WTC11 (cell line): ENCODE measurements at regions not wholly inside any gene's neighbourhood (a gene's known extent, or its start where the extent isn't known, plus 50 kb on each side); places are given as distances from the start of the nearest gene placed in this dataset.

Experiments
- ATAC-seq: fragments of 200-7000 bp; cut with Tn5 transposase; 2 replicates; pipeline ENCODE4 v1.10.0; 2021; ENCODE audit warnings: mild to moderate bottlenecking, moderate library complexity
- CTCF ChIA-PET: fragments of 300-600 bp; sonication (Branson Sonifier 250); formaldehyde crosslinking; loops from one replicate; lab custom pipeline; 2021; ENCODE audit warnings: antibody characterized with exemption; lab: Charles Lee
- POLR2A ChIA-PET: fragments of 350-600 bp; sonication (Branson Sonifier 250); formaldehyde crosslinking; loops from one replicate; lab custom pipeline; 2021; ENCODE audit warnings: antibody characterized with exemption; lab: Charles Lee
- DNase-seq: peaks from one replicate; pipeline ENCODE4 v3.0.0; 2021; ENCODE audit warnings: low spot score
- H3K27ac Mint-ChIP-seq: 2 replicates; pipeline ENCODE4 v1.8.0; 2021; ENCODE audit warnings: mixed read lengths
- H3K27me3 Mint-ChIP-seq: 2 replicates; pipeline ENCODE4 v1.8.0; 2021; ENCODE audit warnings: low read depth, mild to moderate bottlenecking, moderate library complexity, mixed read lengths
- H3K36me3 Mint-ChIP-seq: 2 replicates; pipeline ENCODE4 v1.8.0; 2021; ENCODE audit warnings: mixed read lengths
- H3K4me1 Mint-ChIP-seq: 2 replicates; pipeline ENCODE4 v1.8.0; 2022; ENCODE audit warnings: mixed read lengths
- H3K4me3 Mint-ChIP-seq: 2 replicates; pipeline ENCODE4 v1.8.0; 2021; ENCODE audit warnings: mild to moderate bottlenecking, moderate library complexity, mixed read lengths
- H3K9me3 Mint-ChIP-seq: 2 replicates; pipeline ENCODE4 v1.8.0; 2021; ENCODE audit warnings: mixed read lengths
- CDX4 ChIP-seq: fragments of 250-450 bp; sonication (Bioruptor Pico); IDR thresholded peaks from 2 replicates; pipeline ENCODE4 v1.9.0; 2021; ENCODE audit warnings: moderate library complexity, mild to moderate bottlenecking, inconsistent platforms, borderline replicate concordance
- CREM ChIP-seq: sonication (generic); formaldehyde crosslinking; IDR thresholded peaks from 2 replicates; pipeline ENCODE4 v1.8.1; 2022; ENCODE audit warnings: mild to moderate bottlenecking, missing genetic modification reagents, moderate library complexity
- E2F1 ChIP-seq: sonication (generic); formaldehyde crosslinking; IDR thresholded peaks from 2 replicates; pipeline ENCODE4 v1.8.0; 2022; ENCODE audit warnings: mild to moderate bottlenecking, missing genetic modification reagents
- EMX1 ChIP-seq: fragments of 250-450 bp; sonication (Bioruptor Pico); IDR thresholded peaks from 2 replicates; pipeline ENCODE4 v1.8.0; 2021; ENCODE audit warnings: mild to moderate bottlenecking
- GRHL2 ChIP-seq: fragments of 250-450 bp; sonication (Bioruptor Pico); IDR thresholded peaks from 2 replicates; pipeline ENCODE4 v1.8.0; 2022; ENCODE audit warnings: mild to moderate bottlenecking, moderate library complexity; ENCODE audit not compliant: insufficient replicate concordance, severe bottlenecking
- IRF2 ChIP-seq: sonication (generic); formaldehyde crosslinking; IDR thresholded peaks from 2 replicates; pipeline ENCODE4 v1.8.0; 2022; ENCODE audit warnings: low read depth, missing genetic modification reagents, borderline replicate concordance
- JAZF1 ChIP-seq: fragments of 250-450 bp; sonication (Bioruptor Pico); IDR thresholded peaks from 2 replicates; pipeline ENCODE4 v1.9.0; 2021; ENCODE audit warnings: moderate library complexity, mild to moderate bottlenecking, inconsistent platforms
- KAT7 ChIP-seq: sonication (generic); formaldehyde crosslinking; IDR thresholded peaks from 2 replicates; pipeline ENCODE4 v1.8.1; 2023; ENCODE audit warnings: missing genetic modification reagents, mild to moderate bottlenecking, borderline replicate concordance
- MLX ChIP-seq: sonication (generic); formaldehyde crosslinking; IDR thresholded peaks from 2 replicates; pipeline ENCODE4 v1.8.1; 2023; ENCODE audit warnings: mild to moderate bottlenecking, missing genetic modification reagents, moderate library complexity
- MYBL2 ChIP-seq: sonication (generic); formaldehyde crosslinking; IDR thresholded peaks from 2 replicates; pipeline ENCODE4 v1.8.1; 2023; ENCODE audit warnings: mild to moderate bottlenecking, moderate library complexity, missing genetic modification reagents
- NFATC4 ChIP-seq: fragments of 250-450 bp; sonication (Bioruptor Pico); IDR thresholded peaks from 2 replicates; pipeline ENCODE4 v1.9.0; 2021; ENCODE audit warnings: mild to moderate bottlenecking
- NR3C1 ChIP-seq: sonication (generic); formaldehyde crosslinking; conservative IDR thresholded peaks from 2 replicates; pipeline ENCODE4 v1.8.1; 2023; ENCODE audit warnings: low read depth, mild to moderate bottlenecking, missing genetic modification reagents
- OVOL2 ChIP-seq: fragments of 250-450 bp; sonication (Bioruptor Pico); IDR thresholded peaks from 2 replicates; pipeline ENCODE4 v1.9.0; 2021; ENCODE audit warnings: mild to moderate bottlenecking, borderline replicate concordance
- RORB ChIP-seq: fragments of 250-450 bp; sonication (Bioruptor Pico); IDR thresholded peaks from 2 replicates; pipeline ENCODE4 v1.9.0; 2021; ENCODE audit warnings: mild to moderate bottlenecking
- SMAD3 ChIP-seq: sonication (generic); formaldehyde crosslinking; IDR thresholded peaks from 2 replicates; pipeline ENCODE4 v1.8.0; 2022; ENCODE audit warnings: missing genetic modification reagents, mild to moderate bottlenecking, borderline replicate concordance
- SOX15 ChIP-seq: fragments of 250-450 bp; sonication (Bioruptor Pico); IDR thresholded peaks from 2 replicates; pipeline ENCODE4 v1.9.0; 2021; ENCODE audit warnings: mild to moderate bottlenecking
- TEAD1 ChIP-seq: sonication (generic); formaldehyde crosslinking; IDR thresholded peaks from 2 replicates; pipeline ENCODE4 v1.8.0; 2022; ENCODE audit warnings: mild to moderate bottlenecking, missing genetic modification reagents
- ZNF121 ChIP-seq: sonication (generic); formaldehyde crosslinking; IDR thresholded peaks from 2 replicates; pipeline ENCODE4 v1.8.0; 2023; ENCODE audit warnings: missing genetic modification reagents
- ZNF138 ChIP-seq: sonication (generic); formaldehyde crosslinking; conservative IDR thresholded peaks from 2 replicates; pipeline ENCODE4 v1.8.1; 2022; ENCODE audit warnings: mild to moderate bottlenecking, moderate library complexity, missing genetic modification reagents
- ZNF281 ChIP-seq: sonication (generic); formaldehyde crosslinking; IDR thresholded peaks from 2 replicates; pipeline ENCODE4 v1.8.0; 2023; ENCODE audit warnings: mild to moderate bottlenecking, missing genetic modification reagents
- ZNF671 ChIP-seq: fragments of 250-450 bp; sonication (Bioruptor Pico); IDR thresholded peaks from 2 replicates; pipeline ENCODE4 v1.8.0; 2021; ENCODE audit warnings: mild to moderate bottlenecking

- ChIA-PET CTCF (interaction anchor here (0.9 to 3.8 kb wide), 11 partner anchors 9 to 291 kb away, joined by 3 to 52 read pairs (median 15); no protein-coding TSS in a partner anchor), POLR2A (no interaction called here)
- TF ChIP-seq EMX1 (CRISPR knock-in tag) (no peak), MYBL2 (CRISPR knock-in tag) (no peak), JAZF1 (no peak), RORB (CRISPR knock-in tag) (no peak), MLX (no peak), ZNF121 (CRISPR knock-in tag) (no peak), KAT7 (no peak), NR3C1 (CRISPR knock-in tag) (no peak), E2F1 (no peak), ZNF671 (no peak), SOX15 (no peak), CDX4 (CRISPR knock-in tag) (no peak), NFATC4 (CRISPR knock-in tag) (no peak), CREM (CRISPR knock-in tag) (no peak)
- H3K9me3 Mint-ChIP-seq: no peaks in the 10 kb centered on the region
- H3K27ac Mint-ChIP-seq: no peak overlapping the region; the same call in 1 of the 2 replicates
- no peaks in the 10 kb centered on the region for H3K36me3 Mint-ChIP-seq
- peaks cover 16% of the 10 kb centered on the region for H3K4me1 Mint-ChIP-seq
- H3K27me3 Mint-ChIP-seq: no peaks in the 10 kb centered on the region
- H3K4me3 Mint-ChIP-seq: no peak overlapping the region
- ATAC-seq: no peak
- DNase-seq: no peak
These were observed 89.3 kb upstream of the SGIP1 start for GRCh38 chr1:66444438-66445265.

- ATAC-seq (peak; percentile 55), DNase-seq (no peak)
- TF ChIP-seq OVOL2 (no peak), TEAD1 (no peak), IRF2 (CRISPR knock-in tag) (no peak), ZNF138 (CRISPR knock-in tag) (no peak), ZNF281 (no peak), SMAD3 (CRISPR knock-in tag) (no peak), KAT7 (no peak), GRHL2 (CRISPR knock-in tag) (no peak)
- no peak overlapping the region; the same call in 1 of the 2 replicates for H3K27ac Mint-ChIP-seq
- CTCF ChIA-PET: interaction anchor here (0.6 to 3.8 kb wide), 36 partner anchors 8 to 489 kb away, joined by 3 to 52 read pairs (median 5); no protein-coding TSS in a partner anchor
- H3K4me3 Mint-ChIP-seq: no peak overlapping the region
- no peaks in the 10 kb centered on the region for H3K27me3 Mint-ChIP-seq
- peaks cover 16% of the 10 kb centered on the region for H3K4me1 Mint-ChIP-seq
- no peaks in the 10 kb centered on the region for H3K9me3 Mint-ChIP-seq
- H3K36me3 Mint-ChIP-seq: no peaks in the 10 kb centered on the region
- POLR2A ChIA-PET: no interaction called here
These were observed 88.3 kb upstream of the SGIP1 start for GRCh38 chr1:66445492-66446181.
